ENCODE measurements at regions not wholly inside any gene's neighbourhood (a gene's known extent, or its start where the extent isn't known, plus 50 kb on each side); places are given as distances from the start of the nearest gene placed in this dataset.

GRCh38 chr13:74895042-74895796 is 586.8 kb downstream of the TBC1D4 start:
- no peak overlapping the region for H3K27ac ChIP-seq
- ChIA-PET POLR2A (ENCODE audit: low non-redundant PET) (no interaction called here), CTCF (no interaction called here)
- TF ChIP-seq CTCF (conservative IDR thresholded peaks at IDR 0.05; ENCODE audit: low read depth) = no peak
- no peak for DNase-seq (ENCODE audit: low spot score)

GRCh38 chr13:74892096-74892495 is 589.9 kb downstream of the TBC1D4 start:
- CTCF ChIA-PET = no interaction called here
- TF ChIP-seq CTCF (conservative IDR thresholded peaks at IDR 0.05; ENCODE audit: low read depth) = no peak
- POLR2A ChIA-PET (ENCODE audit: low non-redundant PET) = no interaction called here
- DNase-seq (ENCODE audit: low spot score) = no peak
- H3K27ac ChIP-seq = no peak overlapping the region

GRCh38 chr13:74891610-74892009 is 590.4 kb downstream of the TBC1D4 start:
- TF ChIP-seq CTCF (conservative IDR thresholded peaks at IDR 0.05; ENCODE audit: low read depth) = no peak
- ChIA-PET POLR2A (ENCODE audit: low non-redundant PET) (no interaction called here), CTCF (no interaction called here)
- H3K27ac ChIP-seq = no peak overlapping the region
- DNase-seq (ENCODE audit: low spot score) = peak; percentile 55

GRCh38 chr13:74889321-74889720 is 592.6 kb downstream of the TBC1D4 start:
- no peak for TF ChIP-seq CTCF (conservative IDR thresholded peaks at IDR 0.05; ENCODE audit: low read depth)
- POLR2A ChIA-PET (ENCODE audit: low non-redundant PET) = no interaction called here
- CTCF ChIA-PET = no interaction called here
- peak; percentile 36 for DNase-seq (ENCODE audit: low spot score)
- H3K27ac ChIP-seq = no peak overlapping the region

- no peak overlapping the region for H3K27ac ChIP-seq
- TF ChIP-seq CTCF (conservative IDR thresholded peaks at IDR 0.05; ENCODE audit: low read depth) = no peak
- no peak for DNase-seq (ENCODE audit: low spot score)
- CTCF ChIA-PET = no interaction called here
- POLR2A ChIA-PET (ENCODE audit: low non-redundant PET) = no interaction called here
Measured at GRCh38 chr13:74886502-74886901, 595.5 kb downstream of the TBC1D4 start.

GRCh38 chr13:74883834-74884233 is 598.1 kb downstream of the TBC1D4 start:
- CTCF ChIA-PET = no interaction called here
- no peak for TF ChIP-seq CTCF (conservative IDR thresholded peaks at IDR 0.05; ENCODE audit: low read depth)
- POLR2A ChIA-PET (ENCODE audit: low non-redundant PET) = no interaction called here
- DNase-seq (ENCODE audit: low spot score) = no peak
- no peak overlapping the region for H3K27ac ChIP-seq
